ENCODE measurements at regions not wholly inside any gene's neighbourhood (a gene's known extent, or its start where the extent isn't known, plus 50 kb on each side); places are given as distances from the start of the nearest gene placed in this dataset.

DNA sequence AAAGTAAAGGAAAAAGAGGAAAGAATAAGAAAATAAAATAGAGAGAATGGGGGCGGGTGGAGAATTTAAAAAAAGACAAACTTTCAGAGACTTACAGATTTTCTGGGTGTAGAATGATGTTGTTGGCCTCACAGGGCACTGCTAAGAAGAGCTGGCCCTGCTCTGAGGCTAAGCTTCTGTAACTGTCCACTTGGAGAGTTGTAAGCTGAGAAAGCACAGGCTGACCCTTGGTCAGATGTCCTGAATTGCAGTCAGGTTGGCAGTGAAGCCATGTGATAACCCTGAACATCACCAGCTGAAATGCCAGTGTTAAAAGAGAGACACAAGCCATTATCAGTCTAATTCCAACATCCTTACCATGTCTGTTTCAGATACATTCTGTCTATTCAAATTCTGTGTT is 272.1 kb upstream of the SORCS1 start:
- TF ChIP-seq, protein P1, sequence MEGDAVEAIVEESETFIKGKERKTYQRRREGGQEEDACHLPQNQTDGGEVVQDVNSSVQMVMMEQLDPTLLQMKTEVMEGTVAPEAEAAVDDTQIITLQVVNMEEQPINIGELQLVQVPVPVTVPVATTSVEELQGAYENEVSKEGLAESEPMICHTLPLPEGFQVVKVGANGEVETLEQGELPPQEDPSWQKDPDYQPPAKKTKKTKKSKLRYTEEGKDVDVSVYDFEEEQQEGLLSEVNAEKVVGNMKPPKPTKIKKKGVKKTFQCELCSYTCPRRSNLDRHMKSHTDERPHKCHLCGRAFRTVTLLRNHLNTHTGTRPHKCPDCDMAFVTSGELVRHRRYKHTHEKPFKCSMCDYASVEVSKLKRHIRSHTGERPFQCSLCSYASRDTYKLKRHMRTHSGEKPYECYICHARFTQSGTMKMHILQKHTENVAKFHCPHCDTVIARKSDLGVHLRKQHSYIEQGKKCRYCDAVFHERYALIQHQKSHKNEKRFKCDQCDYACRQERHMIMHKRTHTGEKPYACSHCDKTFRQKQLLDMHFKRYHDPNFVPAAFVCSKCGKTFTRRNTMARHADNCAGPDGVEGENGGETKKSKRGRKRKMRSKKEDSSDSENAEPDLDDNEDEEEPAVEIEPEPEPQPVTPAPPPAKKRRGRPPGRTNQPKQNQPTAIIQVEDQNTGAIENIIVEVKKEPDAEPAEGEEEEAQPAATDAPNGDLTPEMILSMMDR (IDR thresholded peaks at IDR 0.05; ENCODE audit: low read length) = no peak
- no peak for TF ChIP-seq EZH2 (IDR thresholded peaks at IDR 0.05; ENCODE audit: borderline replicate concordance, low read length)

Data from OCI-LY1 (cell line).